ENCODE measurements at regions not wholly inside any gene's neighbourhood (a gene's known extent, or its start where the extent isn't known, plus 50 kb on each side); places are given as distances from the start of the nearest gene placed in this dataset.
"Not testable (repeated sequence)": the region's sequence is repeated elsewhere in the genome, so short reads cannot be mapped to it uniquely, and the experiment has no call there.

DNA sequence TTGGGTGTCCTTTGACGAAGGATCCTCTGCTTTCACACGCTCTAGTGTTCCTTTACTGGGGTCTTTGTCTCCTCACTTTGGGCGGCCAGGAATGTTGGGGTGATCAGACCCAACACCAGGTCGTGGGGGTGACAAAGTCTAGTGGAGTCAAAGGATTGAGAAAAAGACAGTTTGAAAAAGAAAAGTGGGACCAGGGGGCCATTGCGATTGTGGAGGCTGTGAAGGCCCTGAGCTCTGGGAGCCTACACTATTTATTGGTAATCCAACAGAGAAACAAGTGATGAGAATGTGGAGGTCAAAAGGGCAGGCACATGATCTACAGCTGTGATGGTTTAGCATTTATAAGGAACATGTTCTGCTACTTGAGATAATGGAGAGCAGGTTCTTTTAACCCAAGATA, 287.1 kb upstream of the MTPN start:
- H2AK9ac ChIP-seq (replicated peaks; ENCODE audit: low read depth, low read length, poor library complexity); H3K9me3 ChIP-seq (ENCODE audit: control insufficient read depth, insufficient read depth, low read length); H3K23ac ChIP-seq (ENCODE audit: low read depth, low read length); H3K4me3 ChIP-seq (ENCODE audit: insufficient read depth, low read depth, low read length); H3K4ac ChIP-seq (ENCODE audit: low read depth, low read length); DNase-seq; H2BK120ac ChIP-seq (ENCODE audit: low read depth, low read length); H3K56ac ChIP-seq (ENCODE audit: extremely low read depth, insufficient read depth, low read length); H4K5ac ChIP-seq (ENCODE audit: low read depth, low read length); ATAC-seq (ENCODE audit: low read depth); H3K36me3 ChIP-seq (ENCODE audit: control insufficient read depth, insufficient read depth, low read length); H3K9me1 ChIP-seq (ENCODE audit: insufficient read depth, low read length); H2BK5ac ChIP-seq (ENCODE audit: low read depth, low read length, poor library complexity, severe bottlenecking); H3K18ac ChIP-seq (ENCODE audit: low read depth, low read length); H3K79me1 ChIP-seq (ENCODE audit: low read depth in 1 of 2, low read length in 2 of 2); H3K9ac ChIP-seq (ENCODE audit: low read depth, low read length); H2AK5ac ChIP-seq (ENCODE audit: low read depth, low read length); BruUV-seq (replicated peaks); dilution Hi-C loops (cut with HindIII; ENCODE audit: low sequenced_read_pairs, unreplicated experiment); H3K27ac ChIP-seq (ENCODE audit: insufficient read depth, low read length); H3K27me3 ChIP-seq (ENCODE audit: control insufficient read depth, insufficient read depth, low read length); intact Hi-C loops (cut with micrococcal nuclease); CTCF ChIA-PET; in situ Hi-C loops (cut with MboI; ENCODE audit: low sequenced_read_pairs); H4K8ac ChIP-seq (ENCODE audit: low read depth in 2 of 2, low read length in 2 of 2); H2AFZ ChIP-seq (replicated peaks; ENCODE audit: low read length, poor library complexity); H3K4me2 ChIP-seq (ENCODE audit: low read depth, low read length); H2BK15ac ChIP-seq (ENCODE audit: low read depth, low read length); H2BK20ac ChIP-seq (ENCODE audit: low read depth, low read length); H4K20me1 ChIP-seq (ENCODE audit: insufficient read depth, low read length); POLR2A ChIA-PET (ENCODE audit: unreplicated experiment); H3K4me1 ChIP-seq (ENCODE audit: control insufficient read depth, insufficient read depth, low read length); H3K14ac ChIP-seq (replicated peaks; ENCODE audit: low read depth, low read length); H4K91ac ChIP-seq (ENCODE audit: insufficient read depth, low read depth, low read length): not testable (repeated sequence)
- 100% methylated on average over 1 of the region's 5 CpGs; no CpG with 5 or more reads in 1 of the 2 experiments for WGBS, 2 experiments (ENCODE audit: extremely low coverage in 2 of 2, insufficient read length in 1 of 2)

DNA sequence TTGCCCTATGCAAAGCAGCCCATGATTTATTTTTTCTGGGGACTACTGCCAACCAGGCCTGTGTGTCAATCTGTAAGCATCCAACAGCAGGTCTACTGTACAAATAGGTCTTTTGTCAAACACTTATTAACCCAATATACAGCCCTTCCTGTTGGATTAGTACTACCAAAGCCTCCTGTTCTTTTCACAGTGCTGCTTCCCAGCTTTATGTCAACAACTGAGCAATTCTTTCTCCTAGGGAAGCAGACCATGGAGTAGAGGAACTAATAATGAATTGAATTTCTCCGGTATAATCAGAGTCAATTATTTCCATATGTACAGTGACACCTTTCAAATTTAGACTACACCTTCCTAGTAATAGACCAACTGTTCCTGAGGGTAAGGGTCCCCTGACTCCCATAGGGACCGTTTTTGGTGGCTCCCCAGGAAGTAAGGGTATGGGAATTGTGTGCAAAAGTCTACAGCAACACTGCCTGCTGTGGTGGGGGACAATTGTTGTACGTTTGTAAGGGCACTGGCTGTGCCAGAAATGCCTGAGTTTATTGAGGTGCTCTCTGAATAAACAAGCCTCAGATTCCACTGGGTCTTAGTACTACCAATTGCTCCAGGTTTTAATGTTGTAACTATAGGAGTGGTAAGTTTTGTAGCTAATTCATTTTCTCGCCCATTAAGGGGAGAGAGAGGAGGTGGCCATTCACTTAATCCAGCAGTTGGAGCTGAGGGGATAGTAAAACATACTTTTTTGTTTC, 286.1 kb upstream of the MTPN start:
- dilution Hi-C loops (cut with HindIII; ENCODE audit: low sequenced_read_pairs, unreplicated experiment); H3K4me3 ChIP-seq (ENCODE audit: insufficient read depth, low read depth, low read length); intact Hi-C loops (cut with micrococcal nuclease); H2BK15ac ChIP-seq (ENCODE audit: low read depth, low read length); H3K4me2 ChIP-seq (ENCODE audit: low read depth, low read length); H2AK9ac ChIP-seq (replicated peaks; ENCODE audit: low read depth, low read length, poor library complexity); H3K27me3 ChIP-seq (ENCODE audit: control insufficient read depth, insufficient read depth, low read length); H4K20me1 ChIP-seq (ENCODE audit: insufficient read depth, low read length); H2AFZ ChIP-seq (replicated peaks; ENCODE audit: low read length, poor library complexity); H3K4ac ChIP-seq (ENCODE audit: low read depth, low read length); H2BK120ac ChIP-seq (ENCODE audit: low read depth, low read length); H3K9me1 ChIP-seq (ENCODE audit: insufficient read depth, low read length); POLR2A ChIA-PET (ENCODE audit: unreplicated experiment); H3K27ac ChIP-seq (ENCODE audit: insufficient read depth, low read length); H3K14ac ChIP-seq (replicated peaks; ENCODE audit: low read depth, low read length); H3K4me1 ChIP-seq (ENCODE audit: control insufficient read depth, insufficient read depth, low read length); H3K79me1 ChIP-seq (ENCODE audit: low read depth in 1 of 2, low read length in 2 of 2); H3K23ac ChIP-seq (ENCODE audit: low read depth, low read length); H2BK5ac ChIP-seq (ENCODE audit: low read depth, low read length, poor library complexity, severe bottlenecking); DNase-seq; H4K91ac ChIP-seq (ENCODE audit: insufficient read depth, low read depth, low read length); H3K36me3 ChIP-seq (ENCODE audit: control insufficient read depth, insufficient read depth, low read length); ATAC-seq (ENCODE audit: low read depth); H3K18ac ChIP-seq (ENCODE audit: low read depth, low read length); CTCF ChIA-PET; H4K5ac ChIP-seq (ENCODE audit: low read depth, low read length); in situ Hi-C loops (cut with MboI; ENCODE audit: low sequenced_read_pairs); H4K8ac ChIP-seq (ENCODE audit: low read depth in 2 of 2, low read length in 2 of 2); BruUV-seq (replicated peaks); H3K9ac ChIP-seq (ENCODE audit: low read depth, low read length); H3K9me3 ChIP-seq (ENCODE audit: control insufficient read depth, insufficient read depth, low read length); H2BK20ac ChIP-seq (ENCODE audit: low read depth, low read length); H2AK5ac ChIP-seq (ENCODE audit: low read depth, low read length); H3K56ac ChIP-seq (ENCODE audit: extremely low read depth, insufficient read depth, low read length): not testable (repeated sequence)
- WGBS, 2 experiments (ENCODE audit: extremely low coverage in 2 of 2, insufficient read length in 1 of 2) = no CpG with 5 or more reads among the region's 4 CpGs
